Common myeloid progenitor, CD34-positive (primary cell): ENCODE measurements at regions not wholly inside any gene's neighbourhood (a gene's known extent, or its start where the extent isn't known, plus 50 kb on each side); places are given as distances from the start of the nearest gene placed in this dataset.

Experiments
- CTCF ChIA-PET: fragments of 350-600 bp; sonication (Branson Sonifier 250); formaldehyde crosslinking; loops from one replicate; lab custom pipeline; 2021; ENCODE audit warnings: antibody characterized with exemption; lab: Charles Lee
- POLR2A ChIA-PET: fragments of 350-600 bp; sonication (Branson Sonifier 250); formaldehyde crosslinking; loops from one replicate; lab custom pipeline; 2021; ENCODE audit warnings: antibody characterized with exemption; lab: Charles Lee
- DNase-seq, 3 donors: peaks; one replicate each; pipeline versions ENCODE4 v3.0.0 to v3.0.0-alpha.2; 2013
- H3K27ac ChIP-seq, 2 experiments: 1 replicate in 1 of 2; 2 replicates in 1 of 2; pipeline ENCODE4 v1.7.0; 2013; ENCODE audit warnings: inconsistent platforms in 2 of 2, low read length in 2 of 2, mild to moderate bottlenecking in 2 of 2, low read depth in 1 of 2, moderate library complexity in 1 of 2; ENCODE audit not compliant: severe bottlenecking in 2 of 2, insufficient read depth in 1 of 2, poor library complexity in 1 of 2
- H3K27me3 ChIP-seq, 5 experiments: replicated peaks in 2 of 5; 1 replicate in 3 of 5; 2 replicates in 2 of 5; pipeline versions ENCODE4 v1.6.1 to v1.7.0; 2013; ENCODE audit warnings: low read length in 4 of 5, mild to moderate bottlenecking in 2 of 5, moderate library complexity in 2 of 5, inconsistent platforms in 1 of 5; ENCODE audit not compliant: insufficient read depth in 5 of 5, control insufficient read depth in 4 of 5
- H3K36me3 ChIP-seq, 4 experiments: 1 replicate in 2 of 4; 2 replicates in 2 of 4; pipeline versions ENCODE4 v1.6.1 to v1.7.0; 2013; ENCODE audit warnings: low read length in 3 of 4, control low read depth in 1 of 4, mild to moderate bottlenecking in 1 of 4; ENCODE audit not compliant: control insufficient read depth in 4 of 4, insufficient read depth in 4 of 4
- H3K4me1 ChIP-seq, 4 experiments: 1 replicate in 3 of 4; 2 replicates in 1 of 4; pipeline versions ENCODE4 v1.6.1 to v1.7.1; 2013; ENCODE audit warnings: low read length in 3 of 4, mild to moderate bottlenecking in 3 of 4, control low read depth in 1 of 4, inconsistent platforms in 1 of 4, moderate library complexity in 1 of 4; ENCODE audit not compliant: control insufficient read depth in 4 of 4, insufficient read depth in 4 of 4; ENCODE audit errors: control extremely low read depth in 1 of 4
- H3K4me3 ChIP-seq, 7 experiments: 1 replicate in 4 of 7; 2 replicates in 3 of 7; pipeline versions ENCODE4 v1.5.1 to v1.7.0; 2013; ENCODE audit warnings: mild to moderate bottlenecking in 7 of 7, low read length in 6 of 7, moderate library complexity in 6 of 7, inconsistent platforms in 2 of 7, low read depth in 2 of 7, control low read depth in 1 of 7; ENCODE audit not compliant: insufficient read depth in 4 of 7, control insufficient read depth in 1 of 7; ENCODE audit errors: extremely low read depth in 1 of 7
- H3K9me3 ChIP-seq, 5 experiments: 1 replicate in 4 of 5; 2 replicates in 1 of 5; pipeline versions ENCODE4 v1.6.1 to v1.7.1; 2013; ENCODE audit warnings: low read length in 4 of 5, mild to moderate bottlenecking in 2 of 5, inconsistent platforms in 1 of 5, low read depth in 1 of 5, moderate library complexity in 1 of 5; ENCODE audit not compliant: control insufficient read depth in 4 of 5, insufficient read depth in 2 of 5; ENCODE audit errors: control extremely low read depth in 1 of 5
- WGBS: methylation state at CpG from one replicate; pipeline ENCODE4 v1.1.5; 2013; ENCODE audit not compliant: insufficient coverage; 5-methylcytosine and 5-hydroxymethylcytosine counted together

DNA sequence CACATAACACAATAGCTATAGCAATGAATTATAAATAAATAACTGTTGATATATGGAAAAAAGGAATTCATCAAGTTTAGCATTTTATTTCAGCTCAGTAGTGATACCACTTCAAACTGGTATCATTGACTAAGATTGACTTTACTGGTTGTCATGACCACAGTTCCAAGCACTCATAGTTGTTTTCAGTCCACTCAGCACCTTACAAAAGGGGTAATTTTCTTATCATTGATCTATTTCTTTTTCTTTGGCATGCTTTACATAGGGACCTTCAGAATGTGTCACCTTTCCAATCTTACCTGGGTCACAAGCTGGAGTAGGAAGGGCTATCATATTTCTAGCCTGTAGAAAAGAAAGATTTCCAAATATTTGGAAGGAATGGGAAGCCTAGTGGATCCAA, 275.5 kb upstream of the TMEM229A start:
- Histone ChIP-seq H3K4me3 (no peak overlapping the region), H3K4me1 (no peaks in the 10 kb centered on the region), H3K36me3 (no peaks in the 10 kb centered on the region), H3K27me3 (no peaks in the 10 kb centered on the region), H3K27ac (no peak overlapping the region), H3K9me3 (no peaks in the 10 kb centered on the region)
- ChIA-PET CTCF (no interaction called here), POLR2A (interaction anchor here (0.9 kb wide), 1 partner anchor 61 kb away, joined by 5 read pairs; no protein-coding TSS in a partner anchor)
- no peak for DNase-seq

DNA sequence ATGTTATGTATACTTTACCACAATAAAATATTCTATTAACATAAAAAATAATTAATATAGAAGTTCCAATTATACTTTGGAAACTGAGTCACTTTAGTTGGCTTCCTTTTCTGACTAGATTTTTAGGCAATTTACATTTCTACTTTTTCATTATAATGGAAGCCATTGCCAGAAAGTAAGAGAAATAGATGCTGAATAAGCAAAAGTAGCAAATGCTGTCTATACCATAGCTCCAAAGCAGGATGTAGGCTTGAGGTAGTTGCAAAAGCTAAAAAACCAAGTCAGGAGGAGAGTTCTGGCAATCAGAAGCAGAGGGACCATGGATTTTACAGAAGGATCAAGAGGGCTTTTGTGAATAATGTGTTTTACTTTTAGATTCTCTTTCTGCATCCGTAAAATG, 262.4 kb upstream of the TMEM229A start:
- Histone ChIP-seq H3K4me3 (no peak overlapping the region), H3K4me1 (no peaks in the 10 kb centered on the region), H3K36me3 (no peaks in the 10 kb centered on the region), H3K27ac (no peak overlapping the region), H3K27me3 (no peaks in the 10 kb centered on the region), H3K9me3 (no peaks in the 10 kb centered on the region)
- WGBS: no CpG with 5 or more reads among the region's 1 CpG
- POLR2A ChIA-PET: no interaction called here
- DNase-seq: no peak
- CTCF ChIA-PET: no interaction called here

- CTCF ChIA-PET: no interaction called here
- Histone ChIP-seq H3K4me1 (no peaks in the 10 kb centered on the region), H3K36me3 (no peaks in the 10 kb centered on the region), H3K4me3 (no peak overlapping the region), H3K27ac (no peak overlapping the region), H3K27me3 (no peaks in the 10 kb centered on the region), H3K9me3 (no peaks in the 10 kb centered on the region)
- DNase-seq: no peak
- 86% methylated on average over 1 of the region's 1 CpG for WGBS
- POLR2A ChIA-PET: no interaction called here
These were observed 252.1 kb upstream of the TMEM229A start for GRCh38 chr7:124284937-124285336.

DNA sequence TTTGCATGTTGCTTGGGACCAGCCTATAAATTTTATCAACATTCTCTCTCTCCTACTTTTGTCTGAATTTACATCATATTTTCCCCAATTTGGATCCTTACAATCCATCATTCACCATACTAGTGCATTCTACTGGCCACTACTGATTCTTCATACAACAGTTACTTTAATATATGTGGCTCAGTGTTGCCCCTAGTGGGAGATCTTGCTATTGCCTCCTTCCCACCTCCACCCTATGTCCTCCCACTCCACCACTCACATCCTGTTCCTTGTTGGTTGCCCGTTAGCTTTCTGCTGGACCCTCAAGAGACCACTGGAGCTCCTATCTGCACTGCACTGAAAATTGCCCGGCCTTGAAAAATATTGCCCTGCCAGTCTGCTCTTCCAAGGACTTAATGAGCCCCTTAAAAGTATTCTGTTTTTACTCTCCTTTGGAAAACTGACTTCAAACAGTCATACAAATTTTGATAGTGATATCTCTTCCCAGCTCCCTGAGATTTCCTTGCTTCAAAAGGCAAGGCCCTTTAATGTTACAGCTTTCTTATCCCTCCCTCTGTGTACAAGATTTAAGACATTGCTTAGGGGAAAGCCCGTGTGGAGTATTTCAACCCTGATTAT, 243.2 kb upstream of the TMEM229A start:
- Histone ChIP-seq H3K36me3 (no peaks in the 10 kb centered on the region), H3K4me3 (no peak overlapping the region), H3K27ac (no peak overlapping the region), H3K9me3 (no peaks in the 10 kb centered on the region), H3K4me1 (no peaks in the 10 kb centered on the region), H3K27me3 (no peaks in the 10 kb centered on the region)
- CTCF ChIA-PET: no interaction called here
- peak in 1 of 3 donors; percentile 1 for DNase-seq
- 50% methylated on average over 1 of the region's 3 CpGs for WGBS
- POLR2A ChIA-PET: no interaction called here

- no peak for DNase-seq
- Histone ChIP-seq H3K36me3 (no peaks in the 10 kb centered on the region), H3K4me3 (no peak overlapping the region), H3K9me3 (no peaks in the 10 kb centered on the region), H3K27ac (no peak overlapping the region), H3K27me3 (no peaks in the 10 kb centered on the region), H3K4me1 (no peaks in the 10 kb centered on the region)
- ChIA-PET POLR2A (no interaction called here), CTCF (no interaction called here)
- no CpG with 5 or more reads among the region's 3 CpGs for WGBS
These were observed 242.5 kb upstream of the TMEM229A start for GRCh38 chr7:124275411-124275810.

GRCh38 chr7:124269774-124270173, 236.9 kb upstream of the TMEM229A start:
- ChIA-PET POLR2A (no interaction called here), CTCF (no interaction called here)
- H3K27me3 ChIP-seq: no peaks in the 10 kb centered on the region
- no peaks in the 10 kb centered on the region for H3K36me3 ChIP-seq
- no peaks in the 10 kb centered on the region for H3K4me1 ChIP-seq
- no peak overlapping the region for H3K27ac ChIP-seq
- H3K4me3 ChIP-seq: no peak overlapping the region
- no peaks in the 10 kb centered on the region for H3K9me3 ChIP-seq
- no peak for DNase-seq

DNA sequence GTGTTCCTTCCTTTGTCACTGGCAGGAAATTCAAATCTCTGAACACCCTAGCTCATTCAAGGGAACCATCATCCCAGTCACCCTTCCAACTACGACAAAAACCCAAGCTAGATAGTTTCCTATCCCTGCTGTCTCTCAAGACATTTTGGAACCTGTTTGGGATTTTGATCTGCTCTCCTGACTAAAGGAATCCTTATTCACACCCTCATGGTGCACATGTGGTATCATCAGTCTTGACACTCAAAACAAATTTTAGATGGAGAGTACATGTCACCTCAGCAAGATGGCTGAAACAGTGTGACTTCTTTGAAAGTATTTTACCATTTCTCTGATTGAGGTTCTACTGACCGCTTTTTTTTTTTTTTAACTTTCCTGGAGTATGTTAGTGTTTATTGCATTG, 234.3 kb upstream of the TMEM229A start:
- Histone ChIP-seq H3K4me1 (no peaks in the 10 kb centered on the region), H3K9me3 (no peaks in the 10 kb centered on the region), H3K4me3 (no peak overlapping the region), H3K27me3 (no peaks in the 10 kb centered on the region), H3K27ac (no peak overlapping the region), H3K36me3 (no peaks in the 10 kb centered on the region)
- CTCF ChIA-PET: no interaction called here
- no peak for DNase-seq
- POLR2A ChIA-PET: no interaction called here
- no CpG with 5 or more reads among the region's 2 CpGs for WGBS
